Mammary epithelial cell (primary cell): ENCODE measurements at regions not wholly inside any gene's neighbourhood (a gene's known extent, or its start where the extent isn't known, plus 50 kb on each side); places are given as distances from the start of the nearest gene placed in this dataset.

ENCODE experiments used
- EZH2 ChIP-seq: IDR thresholded peaks from 2 replicates; pipeline ENCODE4 v1.6.1; 2012; ENCODE audit warnings: low read length, inconsistent platforms, borderline replicate concordance
- TF ChIP-seq, protein P1 (sequence below), 2 donors: IDR thresholded peaks in 1 of 2; conservative IDR thresholded peaks in 1 of 2; 2 replicates each; pipeline ENCODE4 v1.5.1; 2011 to 2012; ENCODE audit warnings: inconsistent platforms in 2 of 2, low read length in 2 of 2, mild to moderate bottlenecking in 2 of 2, control low read depth in 1 of 2, low read depth in 1 of 2; ENCODE audit not compliant: insufficient read depth in 1 of 2; ENCODE audit errors: extremely low read depth in 1 of 2

- TF ChIP-seq, protein P1, sequence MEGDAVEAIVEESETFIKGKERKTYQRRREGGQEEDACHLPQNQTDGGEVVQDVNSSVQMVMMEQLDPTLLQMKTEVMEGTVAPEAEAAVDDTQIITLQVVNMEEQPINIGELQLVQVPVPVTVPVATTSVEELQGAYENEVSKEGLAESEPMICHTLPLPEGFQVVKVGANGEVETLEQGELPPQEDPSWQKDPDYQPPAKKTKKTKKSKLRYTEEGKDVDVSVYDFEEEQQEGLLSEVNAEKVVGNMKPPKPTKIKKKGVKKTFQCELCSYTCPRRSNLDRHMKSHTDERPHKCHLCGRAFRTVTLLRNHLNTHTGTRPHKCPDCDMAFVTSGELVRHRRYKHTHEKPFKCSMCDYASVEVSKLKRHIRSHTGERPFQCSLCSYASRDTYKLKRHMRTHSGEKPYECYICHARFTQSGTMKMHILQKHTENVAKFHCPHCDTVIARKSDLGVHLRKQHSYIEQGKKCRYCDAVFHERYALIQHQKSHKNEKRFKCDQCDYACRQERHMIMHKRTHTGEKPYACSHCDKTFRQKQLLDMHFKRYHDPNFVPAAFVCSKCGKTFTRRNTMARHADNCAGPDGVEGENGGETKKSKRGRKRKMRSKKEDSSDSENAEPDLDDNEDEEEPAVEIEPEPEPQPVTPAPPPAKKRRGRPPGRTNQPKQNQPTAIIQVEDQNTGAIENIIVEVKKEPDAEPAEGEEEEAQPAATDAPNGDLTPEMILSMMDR (conservative IDR thresholded peaks at IDR 0.05 in 1 of 2, IDR thresholded peaks at IDR 0.05 in 1 of 2; ENCODE audit: extremely low read depth in 1 of 2, insufficient read depth in 1 of 2, low read depth in 1 of 2, low read length in 2 of 2), result no peak
- TF ChIP-seq EZH2, result no peak
Measured at GRCh38 chr2:205889114-205889513, 196.9 kb downstream of the INO80D start.
